B cell (primary cell): ENCODE measurements at regions not wholly inside any gene's neighbourhood (a gene's known extent, or its start where the extent isn't known, plus 50 kb on each side); places are given as distances from the start of the nearest gene placed in this dataset.

ENCODE experiments used
- EZH2 ChIP-seq: IDR thresholded peaks from 2 replicates; pipeline ENCODE4 v1.6.1; 2012; ENCODE audit warnings: borderline replicate concordance, low read depth, mild to moderate bottlenecking, moderate library complexity, low read length; ENCODE audit not compliant: insufficient read depth, poor library complexity, severe bottlenecking
- TF ChIP-seq, protein P1 (sequence below): fragments of 200-600 bp; IDR thresholded peaks from one replicate; pipeline ENCODE4 v1.8.0; 2022; ENCODE audit warnings: antibody characterized with exemption, mild to moderate bottlenecking

DNA sequence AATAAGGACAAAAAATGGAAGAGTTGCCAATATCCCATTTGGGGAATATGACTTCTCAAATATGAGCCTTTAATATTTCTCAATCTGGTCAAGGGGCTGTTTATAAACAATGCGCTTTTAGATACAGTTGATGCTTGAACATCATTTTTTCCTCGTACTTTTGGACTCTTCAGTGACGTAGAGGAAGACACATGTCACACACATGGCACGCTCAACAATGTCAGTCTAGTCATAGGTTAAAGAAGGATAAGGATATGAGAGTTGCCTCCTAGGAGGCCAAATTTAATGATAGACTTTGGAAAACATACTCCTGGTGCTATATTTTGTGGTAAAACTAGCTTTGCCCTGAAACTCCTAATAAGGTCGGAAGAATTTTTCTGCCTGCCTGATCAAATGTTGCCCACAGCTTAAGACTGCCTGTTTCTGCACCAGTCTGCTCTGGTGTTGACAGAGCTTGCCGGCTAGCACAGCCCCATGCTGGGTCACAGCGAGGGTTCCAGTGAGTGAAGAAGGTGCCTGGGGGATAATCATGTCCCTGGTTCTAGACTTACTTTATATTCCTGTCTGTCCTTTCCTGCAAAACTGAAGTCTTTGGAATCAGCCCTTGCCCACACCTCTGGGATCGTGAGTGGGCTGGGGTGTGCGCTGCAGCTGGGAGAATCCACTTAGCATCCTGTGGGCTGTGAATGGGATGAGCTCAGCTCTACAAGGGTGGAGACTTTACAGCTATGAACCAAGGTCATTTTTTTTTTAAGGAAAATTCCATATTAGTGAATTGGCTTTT, 230.8 kb upstream of the IRX4 start:
- TF ChIP-seq, protein P1, sequence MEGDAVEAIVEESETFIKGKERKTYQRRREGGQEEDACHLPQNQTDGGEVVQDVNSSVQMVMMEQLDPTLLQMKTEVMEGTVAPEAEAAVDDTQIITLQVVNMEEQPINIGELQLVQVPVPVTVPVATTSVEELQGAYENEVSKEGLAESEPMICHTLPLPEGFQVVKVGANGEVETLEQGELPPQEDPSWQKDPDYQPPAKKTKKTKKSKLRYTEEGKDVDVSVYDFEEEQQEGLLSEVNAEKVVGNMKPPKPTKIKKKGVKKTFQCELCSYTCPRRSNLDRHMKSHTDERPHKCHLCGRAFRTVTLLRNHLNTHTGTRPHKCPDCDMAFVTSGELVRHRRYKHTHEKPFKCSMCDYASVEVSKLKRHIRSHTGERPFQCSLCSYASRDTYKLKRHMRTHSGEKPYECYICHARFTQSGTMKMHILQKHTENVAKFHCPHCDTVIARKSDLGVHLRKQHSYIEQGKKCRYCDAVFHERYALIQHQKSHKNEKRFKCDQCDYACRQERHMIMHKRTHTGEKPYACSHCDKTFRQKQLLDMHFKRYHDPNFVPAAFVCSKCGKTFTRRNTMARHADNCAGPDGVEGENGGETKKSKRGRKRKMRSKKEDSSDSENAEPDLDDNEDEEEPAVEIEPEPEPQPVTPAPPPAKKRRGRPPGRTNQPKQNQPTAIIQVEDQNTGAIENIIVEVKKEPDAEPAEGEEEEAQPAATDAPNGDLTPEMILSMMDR: no peak
- TF ChIP-seq EZH2: no peak
